B cell (primary cell): ENCODE measurements at regions not wholly inside any gene's neighbourhood (a gene's known extent, or its start where the extent isn't known, plus 50 kb on each side); places are given as distances from the start of the nearest gene placed in this dataset.

Experiments used
- ATAC-seq: fragments of 200-7000 bp; cut with Tn5 transposase; one replicate; pipeline ENCODE4 v1.10.0; 2021; ENCODE audit warnings: low read depth, mild to moderate bottlenecking, moderate number of reproducible peaks, moderate library complexity
- CTCF ChIA-PET: fragments of 350-600 bp; sonication (Branson Sonifier 250); formaldehyde crosslinking; loops from one replicate; lab custom pipeline; 2021; ENCODE audit warnings: antibody characterized with exemption, inconsistent platforms; lab: Charles Lee
- POLR2A ChIA-PET: fragments of 350-600 bp; sonication (Branson Sonifier 250); formaldehyde crosslinking; loops from one replicate; lab custom pipeline; 2021; ENCODE audit warnings: antibody characterized with exemption; lab: Charles Lee
- DNase-seq: peaks from one replicate; pipeline ENCODE4 v3.0.0; 2013
- H2AFZ ChIP-seq: 2 replicates; pipeline ENCODE4 v1.6.1; 2012; ENCODE audit warnings: mild to moderate bottlenecking, low read depth, low read length; ENCODE audit not compliant: insufficient read depth, poor library complexity, severe bottlenecking
- H3K27ac ChIP-seq, 2 donors: 1 replicate in 1 of 2; 2 replicates in 1 of 2; pipeline ENCODE4 v1.5.1; 2012 to 2013; ENCODE audit warnings: low read length in 2 of 2, mild to moderate bottlenecking in 2 of 2, moderate library complexity in 1 of 2
- H3K27me3 ChIP-seq, 4 experiments: fragments of 200-600 bp in 1 of 4; sonication (generic) in 1 of 4; replicated peaks in 1 of 4; 1 replicate in 2 of 4; 2 replicates in 2 of 4; pipeline versions ENCODE4 v1.6.1 to v1.7.0; 2013 to 2016; ENCODE audit warnings: low read length in 3 of 4, mild to moderate bottlenecking in 2 of 4, mixed read lengths in 1 of 4, moderate library complexity in 1 of 4; ENCODE audit not compliant: insufficient read depth in 4 of 4, control insufficient read depth in 3 of 4; ENCODE audit errors: control extremely low read depth in 1 of 4
- H3K36me3 ChIP-seq, 2 experiments: replicated peaks in 1 of 2; 1 replicate in 1 of 2; 2 replicates in 1 of 2; pipeline versions ENCODE4 v1.6.1 to v1.7.1; 2013; ENCODE audit warnings: low read length in 1 of 2; ENCODE audit not compliant: insufficient read depth in 2 of 2, control insufficient read depth in 1 of 2; ENCODE audit errors: control extremely low read depth in 1 of 2, extremely low read depth in 1 of 2
- H3K4me1 ChIP-seq, 2 donors: fragments of 200-600 bp in 1 of 2; sonication (generic) in 1 of 2; 1 replicate in 1 of 2; 2 replicates in 1 of 2; pipeline versions ENCODE4 v1.5.1 to v1.6.1; 2013 to 2017; ENCODE audit warnings: low read length in 2 of 2; ENCODE audit not compliant: control insufficient read depth in 2 of 2, insufficient read depth in 2 of 2
- H3K4me2 ChIP-seq: replicated peaks from 2 replicates; pipeline ENCODE3; 2012; ENCODE audit warnings: mild to moderate bottlenecking, low read depth, low read length; ENCODE audit not compliant: poor library complexity, severe bottlenecking
- H3K4me3 ChIP-seq, 5 experiments: fragments of 200-600 bp in 1 of 5; sonication (generic) in 1 of 5; 1 replicate in 3 of 5; 2 replicates in 2 of 5; pipeline versions ENCODE4 v1.5.1 to v1.7.0; 2011 to 2016; ENCODE audit warnings: low read length in 4 of 5, mild to moderate bottlenecking in 4 of 5, low read depth in 2 of 5, control low read depth in 1 of 5, moderate library complexity in 1 of 5; ENCODE audit not compliant: insufficient read depth in 1 of 5; ENCODE audit errors: control extremely low read depth in 1 of 5, extremely low read depth in 1 of 5
- H3K79me2 ChIP-seq: fragments of 200-600 bp; sonication (generic); one replicate; pipeline ENCODE4 v1.6.0; 2016; ENCODE audit warnings: low read length; ENCODE audit not compliant: control insufficient read depth, insufficient read depth
- H3K9ac ChIP-seq: fragments of 200-600 bp; sonication (generic); 2 replicates; pipeline ENCODE4 v1.6.1; 2017; ENCODE audit warnings: mild to moderate bottlenecking, low read length, moderate library complexity
- H3K9me3 ChIP-seq, 3 donors: one replicate each; pipeline versions ENCODE4 v1.6.1 to v1.7.1; 2013; ENCODE audit warnings: low read length in 2 of 3; ENCODE audit not compliant: control insufficient read depth in 2 of 3, insufficient read depth in 1 of 3; ENCODE audit errors: control extremely low read depth in 1 of 3
- H4K20me1 ChIP-seq: 2 replicates; pipeline ENCODE4 v1.6.0; 2012; ENCODE audit warnings: mild to moderate bottlenecking, low read length; ENCODE audit not compliant: insufficient read depth, control insufficient read depth, poor library complexity, severe bottlenecking
- H3K27ac Mint-ChIP-seq: one replicate; pipeline ENCODE4 v1.8.0; 2021; ENCODE audit warnings: mixed read lengths
- H3K27me3 Mint-ChIP-seq: one replicate; pipeline ENCODE4 v1.8.0; 2021; ENCODE audit warnings: mixed read lengths
- H3K4me1 Mint-ChIP-seq: one replicate; pipeline ENCODE4 v1.8.0; 2021; ENCODE audit warnings: mixed read lengths
- H3K4me3 Mint-ChIP-seq: one replicate; pipeline ENCODE4 v1.8.0; 2021; ENCODE audit warnings: mixed read lengths
- H3K9me3 Mint-ChIP-seq: one replicate; pipeline ENCODE4 v1.8.0; 2022; ENCODE audit warnings: mixed read lengths; ENCODE audit not compliant: insufficient read depth
- EZH2 ChIP-seq: IDR thresholded peaks from 2 replicates; pipeline ENCODE4 v1.6.1; 2012; ENCODE audit warnings: borderline replicate concordance, low read depth, mild to moderate bottlenecking, moderate library complexity, low read length; ENCODE audit not compliant: insufficient read depth, poor library complexity, severe bottlenecking
- WGBS: methylation state at CpG from one replicate; pipeline ENCODE4 v1.1.5; 2013; ENCODE audit warnings: missing lambda C conversion rate; ENCODE audit not compliant: insufficient coverage; 5-methylcytosine and 5-hydroxymethylcytosine counted together
- intact Hi-C: fragments of 100-400 bp; cut with micrococcal nuclease; formaldehyde crosslinking; loops from one replicate; pipeline ENCODE4 v1.10.0; 2022
- TF ChIP-seq, protein P1 (sequence below): fragments of 200-600 bp; IDR thresholded peaks from one replicate; pipeline ENCODE4 v1.8.0; 2022; ENCODE audit warnings: antibody characterized with exemption, mild to moderate bottlenecking

GRCh38 chrX:79268788-79269187, 98.3 kb downstream of the ITM2A start:
- peaks cover 20 to 26% of the 10 kb centered on the region in 2 donors for H3K4me1 ChIP-seq
- intact Hi-C loops: loop anchor here (10.0 kb wide), 1 partner anchor 1134 kb away; the partner anchor contains the start of gene TAF9B
- no peak overlapping the region for H3K4me3 Mint-ChIP-seq

DNA sequence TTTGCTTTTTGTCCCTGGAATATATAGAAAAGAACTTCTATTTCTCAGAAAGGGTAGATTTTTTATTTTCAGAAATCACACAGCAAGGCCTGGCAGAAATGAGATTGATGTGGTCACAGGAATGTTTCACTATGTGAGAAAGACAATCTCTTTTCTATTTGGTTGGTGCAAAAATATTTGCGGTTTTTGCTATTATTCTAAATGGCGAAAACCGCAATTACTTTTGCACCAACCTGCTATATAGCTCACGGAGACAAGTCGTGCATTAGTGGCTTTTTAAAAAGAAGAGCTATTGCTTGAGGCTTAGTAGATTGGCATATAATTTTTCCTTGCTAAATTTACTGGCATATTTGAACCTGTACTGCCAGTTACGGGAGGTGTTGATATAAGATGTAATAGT, 100.4 kb downstream of the ITM2A start:
- H3K9me3 ChIP-seq: no peaks in the 10 kb centered on the region
- H4K20me1 ChIP-seq: no peaks in the 10 kb centered on the region
- ChIA-PET POLR2A (no interaction called here), CTCF (interaction anchor here (1.3 to 1.4 kb wide), 2 partner anchors 158 to 317 kb away, joined by 5 to 7 read pairs; no protein-coding TSS in a partner anchor)
- peaks cover 24 to 30% of the 10 kb centered on the region in 2 donors for H3K4me1 ChIP-seq
- Mint-ChIP-seq H3K4me3 (no peak overlapping the region), H3K27ac (peak overlapping the region; percentile 58), H3K4me1 (peaks cover 53% of the 10 kb centered on the region), H3K27me3 (no peaks in the 10 kb centered on the region), H3K9me3 (no peaks in the 10 kb centered on the region)
- H3K36me3 ChIP-seq: no peaks in the 10 kb centered on the region
- ATAC-seq (no peak), DNase-seq (no peak)
- intact Hi-C loops: loop anchor here (10.0 kb wide), 1 partner anchor 1132 kb away; the partner anchor contains the start of gene TAF9B
- H3K4me3 ChIP-seq: no peak overlapping the region
- peaks cover 4% of the 10 kb centered on the region for H3K79me2 ChIP-seq
- WGBS: 80% methylated on average over 1 of the region's 6 CpGs
- H3K27ac ChIP-seq: peak overlapping the region in 1 of 2 donors; percentile 45
- H3K9ac ChIP-seq: no peak overlapping the region
- H3K27me3 ChIP-seq: no peaks in the 10 kb centered on the region
- H2AFZ ChIP-seq: no peak overlapping the region
- no peak for TF ChIP-seq EZH2
- TF ChIP-seq, protein P1, sequence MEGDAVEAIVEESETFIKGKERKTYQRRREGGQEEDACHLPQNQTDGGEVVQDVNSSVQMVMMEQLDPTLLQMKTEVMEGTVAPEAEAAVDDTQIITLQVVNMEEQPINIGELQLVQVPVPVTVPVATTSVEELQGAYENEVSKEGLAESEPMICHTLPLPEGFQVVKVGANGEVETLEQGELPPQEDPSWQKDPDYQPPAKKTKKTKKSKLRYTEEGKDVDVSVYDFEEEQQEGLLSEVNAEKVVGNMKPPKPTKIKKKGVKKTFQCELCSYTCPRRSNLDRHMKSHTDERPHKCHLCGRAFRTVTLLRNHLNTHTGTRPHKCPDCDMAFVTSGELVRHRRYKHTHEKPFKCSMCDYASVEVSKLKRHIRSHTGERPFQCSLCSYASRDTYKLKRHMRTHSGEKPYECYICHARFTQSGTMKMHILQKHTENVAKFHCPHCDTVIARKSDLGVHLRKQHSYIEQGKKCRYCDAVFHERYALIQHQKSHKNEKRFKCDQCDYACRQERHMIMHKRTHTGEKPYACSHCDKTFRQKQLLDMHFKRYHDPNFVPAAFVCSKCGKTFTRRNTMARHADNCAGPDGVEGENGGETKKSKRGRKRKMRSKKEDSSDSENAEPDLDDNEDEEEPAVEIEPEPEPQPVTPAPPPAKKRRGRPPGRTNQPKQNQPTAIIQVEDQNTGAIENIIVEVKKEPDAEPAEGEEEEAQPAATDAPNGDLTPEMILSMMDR: no peak
- no peak overlapping the region for H3K4me2 ChIP-seq

More at GRCh38 chrX:79268788-79269187, 98.3 kb downstream of the ITM2A start:
- H3K79me2 ChIP-seq: peaks cover 4% of the 10 kb centered on the region
- WGBS: no CpG with 5 or more reads among the region's 2 CpGs
- DNase-seq (no peak), ATAC-seq (no peak)
- ChIA-PET POLR2A (no interaction called here), CTCF (interaction anchor here (0.5 to 4.6 kb wide), 2 partner anchors 188 to 713 kb away, joined by 3 to 39 read pairs; no protein-coding TSS in a partner anchor)
- H3K4me3 ChIP-seq: no peak overlapping the region
- no peak overlapping the region for H3K9ac ChIP-seq
- Mint-ChIP-seq H3K27me3 (no peaks in the 10 kb centered on the region), H3K4me1 (peaks cover 43% of the 10 kb centered on the region), H3K27ac (peak overlapping the region; percentile 53), H3K9me3 (no peaks in the 10 kb centered on the region)
- H3K9me3 ChIP-seq: no peaks in the 10 kb centered on the region
- no peaks in the 10 kb centered on the region for H3K27me3 ChIP-seq
- no peak overlapping the region for H3K4me2 ChIP-seq
- H4K20me1 ChIP-seq: no peaks in the 10 kb centered on the region
- no peak overlapping the region for H2AFZ ChIP-seq
- TF ChIP-seq, protein P1: no peak
- no peak for TF ChIP-seq EZH2
- peak overlapping the region in 1 of 2 donors; percentile 45 for H3K27ac ChIP-seq
- no peaks in the 10 kb centered on the region for H3K36me3 ChIP-seq
